ENCODE measurements at regions not wholly inside any gene's neighbourhood (a gene's known extent, or its start where the extent isn't known, plus 50 kb on each side); places are given as distances from the start of the nearest gene placed in this dataset.

DNA sequence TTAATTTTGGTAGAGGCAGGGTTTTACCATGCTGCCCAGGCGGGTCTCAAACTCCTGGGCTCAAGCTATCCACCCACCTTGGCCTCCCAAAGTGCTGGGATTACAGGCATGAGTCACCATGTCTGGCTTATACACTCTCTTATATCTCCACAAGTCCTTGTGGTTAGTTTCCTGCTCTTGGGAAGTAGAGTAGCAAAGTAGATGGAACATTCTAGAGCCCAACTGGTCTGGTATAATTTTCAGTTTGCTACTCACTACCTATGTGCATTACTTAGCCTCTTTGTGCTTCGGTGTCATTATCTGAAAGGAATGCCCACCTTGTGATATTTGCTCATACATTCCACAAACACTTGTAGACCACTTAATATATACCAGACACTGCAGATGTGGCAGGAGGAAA, 96.6 kb upstream of the IPO9 start:
- TF ChIP-seq POLR2A (IDR thresholded peaks at IDR 0.05) (no peak), POLR2AphosphoS5 (IDR thresholded peaks at IDR 0.05) (no peak)
- TF ChIP-seq, protein P1, sequence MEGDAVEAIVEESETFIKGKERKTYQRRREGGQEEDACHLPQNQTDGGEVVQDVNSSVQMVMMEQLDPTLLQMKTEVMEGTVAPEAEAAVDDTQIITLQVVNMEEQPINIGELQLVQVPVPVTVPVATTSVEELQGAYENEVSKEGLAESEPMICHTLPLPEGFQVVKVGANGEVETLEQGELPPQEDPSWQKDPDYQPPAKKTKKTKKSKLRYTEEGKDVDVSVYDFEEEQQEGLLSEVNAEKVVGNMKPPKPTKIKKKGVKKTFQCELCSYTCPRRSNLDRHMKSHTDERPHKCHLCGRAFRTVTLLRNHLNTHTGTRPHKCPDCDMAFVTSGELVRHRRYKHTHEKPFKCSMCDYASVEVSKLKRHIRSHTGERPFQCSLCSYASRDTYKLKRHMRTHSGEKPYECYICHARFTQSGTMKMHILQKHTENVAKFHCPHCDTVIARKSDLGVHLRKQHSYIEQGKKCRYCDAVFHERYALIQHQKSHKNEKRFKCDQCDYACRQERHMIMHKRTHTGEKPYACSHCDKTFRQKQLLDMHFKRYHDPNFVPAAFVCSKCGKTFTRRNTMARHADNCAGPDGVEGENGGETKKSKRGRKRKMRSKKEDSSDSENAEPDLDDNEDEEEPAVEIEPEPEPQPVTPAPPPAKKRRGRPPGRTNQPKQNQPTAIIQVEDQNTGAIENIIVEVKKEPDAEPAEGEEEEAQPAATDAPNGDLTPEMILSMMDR (IDR thresholded peaks at IDR 0.05): no peak
